Hypothalamus (tissue), 51 donors: ENCODE measurements at regions not wholly inside any gene's neighbourhood (a gene's known extent, or its start where the extent isn't known, plus 50 kb on each side); places are given as distances from the start of the nearest gene placed in this dataset.
A peak's percentile ranks its signal among the peaks of the same experiment; 100 is the strongest.

Experiments used
- DNase-seq, 51 donors: peaks; one replicate each; lab custom pipeline; 2025; lab: John Stamatoyannopoulos, UW

DNA sequence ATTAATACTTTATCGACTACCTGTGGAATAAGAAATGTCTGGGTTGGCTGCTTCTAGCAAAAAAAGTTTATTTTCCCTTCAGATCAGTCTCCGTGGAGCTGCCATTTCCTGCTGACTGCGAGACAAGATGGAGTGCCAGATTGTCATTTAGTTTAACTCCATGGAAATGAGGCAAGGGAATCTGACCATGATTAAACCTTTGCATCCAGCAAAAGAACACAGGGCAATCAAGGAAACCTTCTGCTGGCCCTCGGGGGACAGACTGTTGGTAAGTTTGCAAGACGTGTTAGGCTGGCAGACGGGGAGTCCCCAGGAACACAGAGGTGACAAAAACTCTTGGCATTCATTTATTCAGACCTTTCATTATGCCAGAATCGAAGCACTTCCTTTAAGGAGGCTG lies 52.2 kb upstream of the SPACA1 start:
- no peak for DNase-seq

DNA sequence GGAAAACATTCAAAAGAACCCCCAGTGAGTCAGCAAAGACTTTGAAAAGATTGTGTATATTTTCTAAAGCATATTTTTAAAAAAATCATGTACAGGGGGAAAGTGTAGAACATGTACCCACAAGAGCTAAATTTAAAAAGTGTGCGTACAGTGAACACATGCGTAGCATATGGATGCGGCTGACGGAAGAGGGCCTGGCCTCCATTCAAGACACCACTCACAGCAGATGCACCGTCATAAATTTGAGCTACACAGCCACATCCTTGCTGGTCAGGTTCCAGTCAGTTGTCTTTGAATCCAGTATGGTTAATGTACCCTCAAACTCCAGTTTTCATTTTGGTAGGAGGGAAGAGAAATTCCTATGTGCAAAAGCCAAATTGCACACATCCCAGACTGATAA lies 54.3 kb upstream of the SPACA1 start:
- DNase-seq = peak in 1 of 51 donors; percentile 42

DNA sequence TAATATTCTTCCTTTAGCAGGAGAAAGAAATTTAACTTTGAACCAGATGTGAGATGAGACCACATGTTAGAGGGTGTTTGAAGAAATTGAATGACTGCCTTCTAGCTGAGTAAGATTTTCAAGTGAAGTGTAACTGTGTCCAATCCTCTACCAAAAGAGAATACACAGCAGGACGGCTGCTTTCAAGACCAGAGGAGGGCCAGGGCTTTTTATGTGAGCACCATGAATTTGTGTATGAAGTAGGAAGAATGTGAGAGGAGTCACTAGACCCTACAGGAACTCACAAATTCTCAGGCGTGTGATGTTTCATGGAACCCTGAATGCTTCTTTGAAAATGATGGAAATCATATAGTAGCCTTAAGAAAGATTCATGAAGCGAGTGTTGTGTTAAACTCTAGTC lies 56.8 kb upstream of the SPACA1 start:
- DNase-seq = no peak

DNA sequence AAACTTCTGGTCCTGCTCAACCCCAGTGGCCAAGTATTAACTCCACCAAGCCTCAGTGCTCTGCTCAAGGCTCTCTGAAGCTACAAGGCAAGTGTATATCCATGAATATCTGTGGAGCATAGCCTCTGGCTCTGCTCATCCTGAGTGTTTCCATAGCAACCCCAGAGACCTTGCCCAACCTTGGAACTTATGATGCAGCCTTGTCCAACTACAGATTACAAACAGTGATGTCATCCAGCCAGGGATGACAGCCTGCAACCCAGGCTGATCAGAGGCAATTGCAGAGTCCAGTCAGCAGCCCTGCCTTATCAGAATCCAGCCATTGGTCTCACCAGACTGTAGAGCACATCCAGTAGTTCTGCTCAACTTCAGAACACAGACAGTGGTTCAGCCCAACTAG lies 65.5 kb upstream of the SPACA1 start:
- no peak for DNase-seq

DNA sequence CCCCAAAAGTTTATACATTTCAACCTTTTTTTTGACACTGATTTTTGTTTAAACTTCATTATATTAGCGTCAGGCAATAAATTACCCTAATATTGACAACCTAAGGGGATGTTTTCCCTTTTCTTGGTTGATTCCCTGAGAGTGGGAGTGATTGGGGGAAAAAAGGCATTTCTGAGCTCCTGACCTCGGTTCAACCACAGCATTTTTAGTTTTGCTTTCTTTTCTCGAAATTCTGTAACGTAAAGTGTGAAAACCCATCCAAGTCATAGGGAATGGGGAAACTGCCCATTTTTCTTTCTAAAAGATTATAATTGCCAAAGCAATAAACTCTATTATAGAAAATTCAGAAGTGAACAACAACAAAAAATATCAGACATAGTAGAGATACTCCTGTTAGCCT lies 67.9 kb upstream of the SPACA1 start:
- DNase-seq = no peak

DNA sequence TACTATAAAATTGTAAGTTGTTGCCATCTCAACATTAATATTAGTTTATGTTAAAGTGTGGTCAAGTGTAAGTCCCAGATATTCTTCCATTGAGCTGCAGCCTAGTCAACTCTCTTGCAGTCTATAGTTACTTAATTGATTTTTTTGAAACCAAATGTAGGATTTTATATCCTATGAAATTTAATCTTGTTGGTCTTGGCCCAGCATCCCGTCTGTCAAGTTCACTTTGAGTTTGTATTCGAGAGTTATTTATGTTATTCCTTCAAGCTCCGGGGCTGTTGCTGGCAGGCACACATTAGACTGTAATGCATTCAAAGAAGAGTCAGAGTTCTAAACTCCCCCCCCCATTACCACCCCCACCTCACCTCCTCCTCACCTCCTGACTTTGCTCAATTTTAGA lies 71.0 kb upstream of the SPACA1 start:
- no peak for DNase-seq

DNA sequence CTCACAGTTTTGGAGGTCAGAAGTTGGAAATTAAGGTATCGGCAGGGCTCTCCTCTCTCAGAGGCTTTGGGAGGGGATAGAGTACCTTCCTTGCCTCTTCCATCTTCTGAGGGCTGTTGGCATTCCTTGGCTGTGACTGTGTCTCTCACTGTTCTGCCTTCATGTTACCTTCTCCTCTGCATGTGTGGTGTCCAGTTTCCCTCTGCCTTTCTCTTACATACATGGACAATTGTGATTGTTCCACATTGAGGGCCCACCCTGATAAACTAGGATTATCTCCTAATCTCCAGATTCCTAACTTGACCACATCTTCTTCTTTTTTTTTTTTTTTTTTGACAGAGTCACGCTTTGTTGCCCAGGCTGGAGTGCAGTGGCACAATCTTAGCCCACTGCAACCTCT lies 72.1 kb upstream of the SPACA1 start:
- no peak for DNase-seq

DNA sequence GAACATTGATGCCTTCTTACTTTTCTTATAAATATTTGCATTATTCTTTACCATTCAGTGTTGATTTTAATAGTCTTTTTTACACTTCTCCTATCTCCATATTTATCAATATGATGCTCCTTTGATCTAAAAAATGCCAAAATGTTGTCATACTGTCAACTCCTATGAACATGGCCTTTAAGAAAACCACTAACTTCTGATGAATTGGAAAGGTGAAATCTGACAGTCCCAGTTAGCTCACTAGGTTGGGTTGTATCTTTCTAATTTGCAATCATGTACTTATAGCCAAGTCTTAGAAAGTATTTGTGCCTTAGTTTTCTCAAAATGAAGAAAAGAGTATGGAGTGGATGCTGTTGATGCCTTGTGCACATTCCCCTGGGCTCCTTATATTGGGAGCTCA lies 75.4 kb upstream of the SPACA1 start:
- DNase-seq = no peak

DNA sequence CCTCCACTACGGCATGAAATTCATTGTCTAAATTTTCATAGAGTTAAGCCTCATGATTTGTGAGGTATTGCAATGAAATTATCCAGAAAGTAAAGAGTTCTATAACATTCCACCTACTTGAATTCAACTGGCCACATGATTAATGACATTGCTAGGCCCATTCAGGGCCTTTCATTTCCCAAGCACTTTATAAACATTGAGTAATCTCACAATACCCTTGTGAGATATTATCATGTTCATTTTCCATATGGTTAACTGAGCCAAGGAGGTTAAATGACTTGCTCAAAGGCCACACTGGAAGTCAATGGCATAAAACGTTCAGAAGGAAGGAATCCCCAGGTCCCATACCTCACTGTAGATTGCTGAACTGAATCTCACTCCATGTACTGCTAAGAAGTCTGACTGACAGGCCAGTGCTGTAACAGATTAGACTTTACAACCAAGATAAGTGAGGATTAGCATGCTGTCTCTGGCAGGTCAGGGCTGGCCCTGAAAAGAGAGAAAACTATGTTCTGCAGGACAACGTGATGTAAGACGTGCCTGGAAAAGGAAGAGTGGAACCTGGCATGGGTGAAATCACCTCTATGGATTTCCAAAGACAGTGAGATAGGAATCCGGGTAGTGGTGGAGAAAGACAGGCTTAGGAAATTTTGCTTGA lies 75.9 kb upstream of the SPACA1 start:
- DNase-seq = no peak

DNA sequence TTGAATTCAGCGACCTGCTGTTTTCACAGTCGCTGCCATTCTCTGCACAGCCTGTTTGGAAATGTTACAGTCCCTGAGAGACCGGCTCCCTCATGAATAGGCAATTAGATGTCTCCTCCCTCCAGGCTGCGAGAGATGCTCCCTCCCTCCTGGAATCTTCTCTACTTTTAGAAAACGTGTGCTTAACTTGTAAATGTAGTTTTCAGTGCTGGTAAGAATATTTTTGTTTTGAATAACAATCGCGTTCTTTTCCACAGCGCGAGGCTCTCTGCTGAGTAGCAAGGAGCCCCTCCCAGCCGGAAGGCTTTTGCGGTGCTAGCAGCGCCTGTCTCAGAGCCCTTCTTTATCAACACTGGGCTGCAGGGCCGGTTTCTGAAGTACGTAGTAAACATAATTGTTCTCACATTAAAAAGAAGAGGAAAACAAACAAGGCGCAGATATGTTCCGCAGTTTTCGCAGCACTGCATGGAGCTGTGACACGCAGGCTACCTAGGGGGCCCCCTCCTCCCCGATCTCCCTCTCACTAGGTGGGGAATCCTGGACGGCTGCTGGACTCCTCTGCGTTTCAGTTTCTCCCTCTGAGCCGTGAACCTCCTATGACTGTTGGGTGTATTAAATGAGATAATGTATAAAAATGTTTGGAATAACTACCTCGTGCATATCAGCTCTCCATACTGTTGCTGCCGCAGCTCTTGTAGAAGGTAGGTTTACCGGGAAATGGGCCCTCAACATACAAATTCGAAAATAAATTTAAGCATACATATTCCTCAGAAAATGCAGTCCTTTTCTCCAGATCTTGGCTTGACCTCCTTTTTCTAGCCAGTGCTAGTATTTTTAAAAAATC lies 79.0 kb upstream of the SPACA1 start:
- peak in 15 of 51 donors; percentile 1 to 45 (median 11) for DNase-seq

DNA sequence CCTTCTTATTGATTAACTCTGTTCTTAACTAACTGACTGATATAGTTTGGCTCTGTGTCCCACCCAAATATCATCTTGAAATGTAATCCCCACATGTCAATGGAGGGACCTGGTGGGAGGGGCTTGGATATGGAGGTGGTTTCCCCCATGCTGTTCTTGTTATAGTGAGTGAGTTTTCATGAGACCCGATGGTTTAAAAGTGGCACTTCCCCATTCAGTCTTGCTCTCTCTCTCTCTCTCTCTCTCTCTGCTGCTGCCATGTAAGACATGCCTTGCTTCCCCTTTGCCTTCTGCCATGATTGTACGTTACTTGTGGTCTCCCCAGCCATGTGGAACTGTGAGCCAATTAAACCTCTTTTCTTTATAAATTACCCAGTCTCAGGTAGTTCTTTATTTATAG lies 81.8 kb upstream of the SPACA1 start:
- no peak for DNase-seq

DNA sequence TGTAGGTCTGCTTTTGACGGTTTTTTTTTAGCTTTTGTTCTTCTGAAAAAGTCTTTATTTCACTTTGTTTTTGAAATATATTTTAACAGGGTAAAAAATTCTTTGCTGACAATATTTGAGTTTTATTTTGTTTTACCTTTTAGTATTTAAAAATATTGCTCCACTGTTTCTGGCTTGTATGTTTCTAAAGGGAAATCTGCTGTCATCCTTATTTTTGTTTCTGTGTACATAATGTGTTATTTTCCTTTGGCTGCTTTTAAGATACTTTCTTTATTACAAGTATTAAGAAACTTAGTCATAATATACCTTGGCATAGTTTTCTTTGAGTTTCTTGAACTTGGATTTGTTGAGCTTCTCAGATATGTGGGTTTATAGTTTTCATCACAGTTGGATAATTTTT lies 88.6 kb upstream of the SPACA1 start:
- no peak for DNase-seq

DNA sequence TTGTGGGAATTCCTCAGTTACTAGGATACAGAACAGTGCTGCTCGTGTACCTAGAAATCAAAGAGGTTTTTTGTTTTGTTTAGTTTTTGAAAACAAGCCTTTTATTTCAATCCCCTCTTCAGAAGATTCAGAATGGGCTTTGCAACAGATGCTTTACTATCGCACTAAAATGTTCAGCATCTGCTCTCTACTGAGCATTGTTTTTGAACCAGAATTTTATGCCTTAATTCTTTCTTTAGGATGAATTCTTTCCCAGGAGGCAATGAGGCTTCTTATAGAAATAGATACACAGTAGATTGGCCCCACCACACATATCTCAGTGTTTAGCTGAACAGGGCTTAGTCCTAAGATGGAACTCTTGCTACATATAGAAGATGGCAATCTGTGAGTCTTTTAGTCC lies 95.9 kb upstream of the SPACA1 start:
- no peak for DNase-seq

DNA sequence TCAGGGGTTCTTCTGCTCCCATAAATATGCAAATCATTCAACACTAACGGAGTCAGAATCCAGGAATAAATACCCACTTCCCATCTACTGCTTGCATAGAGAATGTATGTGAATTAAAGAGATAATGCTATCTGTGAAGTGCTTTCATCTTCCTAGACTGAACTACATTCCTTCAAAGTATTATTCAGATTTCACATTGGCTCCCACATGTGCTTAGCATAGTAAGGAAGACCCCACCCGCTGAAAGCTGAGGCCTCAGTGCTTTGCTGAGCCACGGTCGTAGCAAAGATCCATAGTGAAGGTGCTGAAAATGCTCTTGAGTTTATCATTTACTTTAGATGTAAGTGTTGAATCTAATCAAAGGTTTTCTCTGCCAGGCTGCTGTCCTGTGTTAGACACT lies 97.0 kb upstream of the SPACA1 start:
- no peak for DNase-seq

DNA sequence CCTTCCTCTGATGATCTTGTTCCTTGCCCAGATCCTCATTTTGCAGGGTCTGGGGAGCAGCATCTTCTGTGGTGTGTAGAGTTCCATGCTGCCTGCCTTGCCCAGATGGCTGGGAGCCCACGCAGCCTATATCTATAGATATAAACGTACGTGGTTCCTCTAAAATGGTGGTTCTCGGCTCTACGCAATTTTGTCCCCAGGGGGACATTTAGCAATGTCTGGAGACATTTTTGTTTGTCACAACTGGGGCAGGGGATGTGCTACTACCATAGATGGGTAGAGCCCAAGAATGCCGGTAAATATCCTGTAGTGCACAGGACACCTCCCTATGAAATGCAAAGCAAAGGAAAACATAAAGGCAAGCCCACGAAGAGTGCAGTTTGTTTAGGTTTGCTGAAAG lies 98.4 kb upstream of the SPACA1 start:
- no peak for DNase-seq

DNA sequence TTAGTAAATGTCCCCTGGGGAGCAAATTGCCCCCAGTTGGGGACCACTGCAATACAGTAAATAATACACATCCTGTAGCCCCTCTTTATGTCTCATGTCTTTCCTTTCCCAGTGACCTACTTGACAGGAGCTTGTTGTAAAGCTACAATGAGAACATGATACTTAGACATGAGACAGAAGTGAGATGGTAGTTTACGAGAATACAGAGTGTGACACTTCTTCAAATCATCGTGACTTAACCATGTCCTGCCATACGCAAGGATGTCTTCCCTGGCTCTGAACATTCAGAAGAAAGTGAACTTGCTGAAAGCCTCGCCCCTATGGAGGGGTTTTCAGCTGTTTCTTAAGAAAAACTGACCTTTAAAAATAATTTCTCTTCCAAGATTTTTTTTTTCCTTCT lies 101.0 kb upstream of the SPACA1 start:
- no peak for DNase-seq

DNA sequence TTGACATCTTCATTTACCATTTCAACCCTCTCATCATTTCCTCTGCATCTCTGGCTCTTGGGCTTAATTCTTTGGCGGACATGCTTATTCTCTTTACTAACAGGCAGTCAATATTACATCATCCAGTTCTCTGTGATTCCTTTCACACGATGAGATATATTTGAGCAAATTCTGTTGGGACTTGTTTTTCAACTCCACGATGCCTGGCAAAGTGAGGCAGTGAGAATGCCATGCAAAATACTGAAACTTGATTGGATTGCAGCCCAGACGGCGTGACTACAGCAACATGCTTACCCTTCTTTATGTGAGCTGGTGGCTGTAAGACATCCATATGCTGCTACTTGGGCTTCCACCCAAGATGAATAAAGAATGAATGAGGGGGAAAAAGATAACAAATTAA lies 101.7 kb upstream of the SPACA1 start:
- peak in 1 of 51 donors; percentile 57 for DNase-seq

DNA sequence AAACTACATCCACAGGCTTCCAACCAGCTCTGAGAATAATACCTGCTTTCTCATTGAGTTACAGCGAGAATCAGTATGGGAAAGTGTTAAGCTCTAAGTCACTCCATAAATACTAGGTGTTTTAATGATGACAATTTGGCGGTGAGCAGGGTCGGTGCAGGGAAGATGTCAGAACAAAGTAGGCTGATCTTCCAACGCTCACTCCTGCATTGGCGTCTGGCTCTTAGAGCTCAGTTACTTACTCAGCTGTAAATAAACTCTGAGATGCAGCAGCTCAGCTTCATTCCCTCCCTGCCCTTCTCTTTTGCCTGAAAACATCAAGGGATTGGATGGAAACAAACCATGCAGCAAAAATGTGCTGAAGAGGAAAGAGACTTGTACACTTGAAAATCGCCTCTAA lies 102.5 kb upstream of the SPACA1 start:
- DNase-seq = peak in 3 of 51 donors; percentile 1 to 18 (median 13)

DNA sequence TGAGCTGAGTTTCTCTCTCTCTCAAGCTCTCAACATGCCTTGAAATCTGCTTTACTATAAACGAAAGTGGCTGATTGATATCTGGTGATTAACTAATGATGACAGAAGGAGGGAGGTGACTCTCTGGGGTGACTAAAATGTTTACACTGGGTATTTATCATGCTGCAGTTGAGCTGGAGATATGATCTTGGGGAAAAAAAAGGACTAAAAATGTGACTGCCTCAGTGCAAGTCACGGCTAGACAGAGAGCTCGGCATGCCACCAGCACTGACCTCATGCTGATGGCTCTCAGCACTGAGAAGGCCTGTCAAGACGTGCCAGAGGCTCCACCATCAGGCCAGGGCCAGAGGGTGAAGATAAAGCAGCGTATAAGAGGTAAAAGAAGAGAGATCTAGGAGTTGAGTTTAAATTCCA lies 103.1 kb upstream of the SPACA1 start:
- DNase-seq = peak in 19 of 51 donors; percentile 2 to 47 (median 20)

DNA sequence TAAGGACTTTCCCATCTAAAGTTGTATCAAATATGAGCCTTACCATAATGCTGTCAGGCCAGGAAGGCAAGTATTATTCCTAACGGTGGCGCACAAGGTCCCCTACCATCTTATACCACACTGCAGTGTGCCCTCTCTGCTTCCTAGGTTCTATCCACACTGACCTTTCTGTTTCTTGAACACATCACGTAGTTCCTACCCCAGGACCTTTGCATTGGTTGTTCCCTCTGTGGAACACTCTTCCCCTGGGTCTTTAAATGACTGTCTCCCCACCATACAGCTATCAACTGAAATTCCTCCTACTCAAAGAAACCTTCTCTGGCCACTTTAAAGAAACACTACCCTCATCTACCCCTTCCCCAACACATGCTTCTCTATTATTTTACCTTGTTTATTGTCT lies 104.5 kb upstream of the SPACA1 start:
- no peak for DNase-seq

DNA sequence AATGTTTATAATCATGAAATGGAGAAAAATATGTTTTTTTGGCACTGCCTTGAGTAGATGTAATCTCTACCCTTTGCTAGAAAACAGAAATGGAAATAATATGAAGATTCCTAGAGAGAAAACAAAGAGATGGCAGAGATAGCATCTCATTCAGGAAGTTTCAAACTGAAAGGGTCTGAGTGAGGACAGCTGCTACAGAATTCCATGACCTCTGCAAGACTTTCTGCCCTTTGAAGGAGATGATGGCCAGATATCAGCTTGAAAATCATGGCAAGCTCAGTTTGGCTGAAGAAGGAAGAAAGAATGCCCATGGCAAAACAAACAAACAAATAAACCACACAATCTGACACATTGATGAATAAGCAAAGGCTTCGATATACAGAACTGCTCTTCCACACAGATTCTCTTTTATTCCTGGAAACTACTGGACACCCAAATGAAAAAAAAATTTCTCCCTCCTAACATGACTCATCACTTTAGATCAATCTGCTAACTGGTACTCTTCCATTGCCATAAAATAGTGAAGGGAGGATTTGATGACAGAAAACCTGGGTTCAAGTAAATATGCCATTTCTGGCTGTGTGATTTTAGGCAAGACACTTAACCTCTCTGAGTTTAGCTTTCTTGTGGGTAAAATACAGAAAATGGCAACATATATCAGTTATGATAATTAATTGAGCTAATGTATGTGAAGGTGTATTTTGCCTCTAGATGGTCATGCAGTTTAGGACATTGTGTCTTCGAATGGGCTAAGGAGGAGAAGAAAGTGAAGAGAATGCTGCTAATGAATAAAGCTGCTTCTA lies 105.9 kb upstream of the SPACA1 start:
- no peak for DNase-seq

DNA sequence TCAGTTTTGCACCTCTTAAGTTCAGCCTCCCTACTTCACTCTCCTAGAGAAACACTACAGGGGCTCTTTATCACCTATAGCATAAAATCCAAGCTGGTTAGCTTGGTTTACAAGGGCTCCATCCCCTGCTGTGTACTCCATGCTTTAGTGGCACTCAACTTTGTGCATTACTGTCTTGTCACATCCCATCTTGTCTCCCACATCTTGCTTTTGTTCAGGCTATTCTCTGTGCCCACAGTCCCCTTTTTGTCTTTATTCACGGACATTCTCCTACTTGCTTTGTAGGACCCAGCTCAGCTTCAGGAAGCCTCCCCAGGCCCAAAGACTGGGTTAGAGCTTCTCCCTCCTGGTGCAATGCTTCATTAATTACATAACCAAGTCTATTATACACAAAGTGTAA lies 107.9 kb upstream of the SPACA1 start:
- no peak for DNase-seq
